ENCODE measurements at regions not wholly inside any gene's neighbourhood (a gene's known extent, or its start where the extent isn't known, plus 50 kb on each side); places are given as distances from the start of the nearest gene placed in this dataset.

DNA sequence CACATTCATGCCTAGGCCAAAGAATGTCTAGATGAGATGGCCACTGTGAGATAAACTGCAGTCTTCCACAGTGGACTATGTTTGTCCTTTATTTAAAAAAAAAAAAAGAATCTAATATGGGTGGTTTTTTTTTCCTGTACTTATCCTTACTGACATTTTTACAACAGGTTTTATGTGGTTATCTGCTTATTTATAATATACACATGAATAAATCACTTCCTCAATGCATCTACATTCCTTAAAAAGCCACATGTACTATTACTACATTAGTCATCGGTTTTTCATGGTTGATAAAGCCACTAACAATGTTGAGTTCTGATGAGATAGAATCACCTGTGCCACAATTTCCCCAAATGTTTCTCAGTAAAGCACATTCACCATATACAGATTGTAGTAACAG is 341.3 kb upstream of the THBS1 start:
- peak; percentile 88 for DNase-seq (ENCODE audit: low read depth)

DNA sequence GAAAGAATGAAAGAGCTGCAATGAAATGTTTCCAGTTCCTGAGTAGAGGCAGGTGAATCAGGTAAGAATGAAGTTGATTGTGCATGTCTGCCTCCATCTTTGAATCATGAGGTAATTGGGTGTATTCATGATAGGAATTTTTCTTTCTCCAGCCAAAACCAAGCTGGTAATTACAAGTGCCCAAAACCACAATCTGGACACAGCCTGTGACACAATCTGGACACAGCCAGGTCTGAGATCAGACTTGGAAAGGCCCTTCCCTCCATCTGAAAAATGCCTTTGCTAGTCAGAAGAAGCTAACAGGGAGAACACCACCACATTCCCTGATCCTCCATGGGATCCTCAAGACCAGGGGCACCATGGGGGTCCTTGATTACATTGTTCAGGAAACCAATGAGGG is 338.5 kb upstream of the THBS1 start:
- peak; percentile 96 for DNase-seq (ENCODE audit: low read depth)

GRCh38 chr15:39243396-39243795 is 337.5 kb upstream of the THBS1 start:
- DNase-seq (ENCODE audit: low read depth) = peak; percentile 79

GRCh38 chr15:39244776-39245175 is 336.1 kb upstream of the THBS1 start:
- DNase-seq (ENCODE audit: low read depth) = peak; percentile 46

- peak; percentile 58 for DNase-seq (ENCODE audit: low read depth)
These were observed 334.4 kb upstream of the THBS1 start for GRCh38 chr15:39246523-39246922.

GRCh38 chr15:39247574-39247973 is 333.3 kb upstream of the THBS1 start:
- DNase-seq (ENCODE audit: low read depth) = peak; percentile 68

DNA sequence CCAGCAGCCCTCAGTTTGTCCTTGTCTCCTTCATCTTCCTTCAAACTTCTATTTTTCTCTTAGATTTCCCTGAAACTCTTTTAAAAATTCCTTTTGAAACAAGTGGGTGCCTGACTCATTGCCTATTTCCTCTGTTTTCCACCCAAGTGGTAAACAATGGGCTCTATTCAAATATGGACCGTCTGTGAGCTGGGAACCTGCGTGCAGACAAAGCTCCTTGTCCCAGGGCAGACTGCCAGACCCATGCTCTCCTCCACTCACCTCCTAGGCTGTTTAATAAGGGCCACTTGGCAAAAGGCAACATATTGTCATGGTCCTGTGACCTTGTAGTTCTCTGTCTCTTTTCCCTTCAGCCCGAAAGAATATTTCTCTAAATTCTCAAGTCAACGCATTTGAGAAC is 332.7 kb upstream of the THBS1 start:
- DNase-seq (ENCODE audit: low read depth) = peak; percentile 99

DNA sequence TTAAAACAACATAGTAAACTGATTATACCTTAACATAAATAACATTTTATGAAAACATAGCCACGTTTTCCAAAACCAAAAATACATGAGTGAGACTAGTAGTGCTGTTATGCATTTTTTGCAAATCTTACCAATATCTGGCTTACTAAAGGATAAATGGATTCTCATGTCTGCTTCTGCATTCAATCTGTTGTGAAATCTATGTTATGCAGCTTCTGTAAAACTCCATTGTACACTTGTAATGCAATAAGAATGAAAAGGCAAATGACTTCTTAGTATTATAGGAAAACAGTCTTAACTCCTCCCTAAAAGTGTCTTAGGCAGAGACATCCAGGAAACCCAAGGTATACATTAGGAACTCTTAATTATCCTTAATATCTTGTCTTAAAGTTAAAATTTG is 330.9 kb upstream of the THBS1 start:
- DNase-seq (ENCODE audit: low read depth) = no peak

- DNase-seq (ENCODE audit: low read depth) = peak; percentile 79
These were observed 330.3 kb upstream of the THBS1 start for GRCh38 chr15:39250460-39251186.

- DNase-seq (ENCODE audit: low read depth) = peak; percentile 83
These were observed 329.3 kb upstream of the THBS1 start for GRCh38 chr15:39251413-39252133.

GRCh38 chr15:39252134-39252470 is 328.8 kb upstream of the THBS1 start:
- peak; percentile 7 for DNase-seq (ENCODE audit: low read depth)

- DNase-seq (ENCODE audit: low read depth) = no peak
These were observed 327.3 kb upstream of the THBS1 start for GRCh38 chr15:39253552-39253951.

- DNase-seq (ENCODE audit: low read depth) = no peak
These were observed 326.7 kb upstream of the THBS1 start for GRCh38 chr15:39254181-39254580.

GRCh38 chr15:39255760-39256159 is 325.1 kb upstream of the THBS1 start:
- no peak for DNase-seq (ENCODE audit: low read depth)

DNA sequence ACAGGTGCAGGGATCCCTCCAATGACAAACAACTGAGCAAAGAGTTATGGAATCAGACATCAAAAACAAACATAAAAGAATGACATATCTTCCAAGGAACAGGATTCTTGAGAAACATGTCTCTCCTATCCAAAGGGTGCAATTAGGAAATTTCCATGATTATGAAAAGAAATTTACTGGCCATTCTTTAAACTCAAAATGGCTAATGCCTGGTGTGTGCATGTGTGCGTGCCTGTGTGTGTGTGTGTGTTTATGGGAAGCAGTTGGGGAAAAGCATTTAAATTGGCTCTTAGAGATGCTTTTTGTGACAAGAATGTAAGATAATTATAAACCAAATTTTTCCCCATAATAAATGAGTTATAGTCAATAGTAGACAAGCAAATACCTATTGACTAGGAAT is 320.5 kb upstream of the THBS1 start:
- no peak for DNase-seq (ENCODE audit: low read depth)

DNA sequence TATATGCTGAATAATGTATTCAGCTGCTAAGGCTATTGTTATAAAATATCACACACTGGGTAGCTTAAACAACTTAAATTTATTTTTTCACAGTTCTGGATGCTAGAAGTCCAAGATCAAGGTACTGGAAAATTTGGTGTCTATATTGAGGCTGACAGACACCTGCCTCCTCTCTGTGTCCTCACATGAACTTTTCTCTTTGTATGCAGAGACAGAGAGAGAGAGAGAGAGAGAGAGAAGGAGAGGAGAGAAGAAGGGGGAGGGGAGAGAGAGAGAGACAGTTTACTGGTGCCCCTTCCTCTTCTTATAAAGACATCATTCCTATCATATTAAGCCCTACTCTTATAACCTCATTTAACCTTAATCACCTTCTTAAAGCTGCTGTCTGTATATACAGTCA is 320.1 kb upstream of the THBS1 start:
- DNase-seq (ENCODE audit: low read depth) = no peak

DNA sequence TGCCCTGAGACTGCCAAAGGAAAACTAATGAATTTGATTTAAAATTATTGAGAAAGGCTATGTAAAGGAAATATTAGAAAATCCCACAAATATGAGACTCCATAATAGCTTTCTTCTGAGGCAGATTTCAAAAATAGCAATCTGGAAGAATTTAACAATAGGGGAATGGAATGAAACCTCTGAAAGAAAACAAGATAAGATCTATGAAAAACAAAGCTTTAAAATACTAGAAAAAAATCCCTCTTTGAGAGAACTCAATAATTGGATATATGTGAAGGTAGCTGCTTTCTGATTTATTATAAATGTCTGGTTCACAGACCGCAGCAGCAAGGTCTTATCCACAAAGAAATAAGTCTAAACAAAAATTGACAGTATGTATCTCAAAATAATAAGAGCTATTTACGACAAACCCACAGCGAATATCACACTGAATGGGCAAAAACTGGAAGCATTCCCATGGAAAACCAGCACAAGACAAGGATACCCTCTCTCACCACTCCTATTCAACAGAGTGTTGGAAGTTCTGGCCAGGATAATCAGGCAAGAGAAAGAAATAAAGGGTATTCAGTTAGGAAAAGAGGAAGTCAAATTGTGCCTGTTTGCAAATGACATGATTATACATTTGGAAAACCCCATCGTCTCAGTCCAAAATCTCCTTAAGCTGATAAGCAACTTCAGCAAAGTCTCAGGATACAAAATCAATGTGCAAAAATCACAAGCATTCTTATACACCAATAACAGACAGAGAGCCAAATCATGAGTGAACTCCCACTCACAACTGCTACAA is 319.3 kb upstream of the THBS1 start:
- peak; percentile 73 for DNase-seq (ENCODE audit: low read depth)

DNA sequence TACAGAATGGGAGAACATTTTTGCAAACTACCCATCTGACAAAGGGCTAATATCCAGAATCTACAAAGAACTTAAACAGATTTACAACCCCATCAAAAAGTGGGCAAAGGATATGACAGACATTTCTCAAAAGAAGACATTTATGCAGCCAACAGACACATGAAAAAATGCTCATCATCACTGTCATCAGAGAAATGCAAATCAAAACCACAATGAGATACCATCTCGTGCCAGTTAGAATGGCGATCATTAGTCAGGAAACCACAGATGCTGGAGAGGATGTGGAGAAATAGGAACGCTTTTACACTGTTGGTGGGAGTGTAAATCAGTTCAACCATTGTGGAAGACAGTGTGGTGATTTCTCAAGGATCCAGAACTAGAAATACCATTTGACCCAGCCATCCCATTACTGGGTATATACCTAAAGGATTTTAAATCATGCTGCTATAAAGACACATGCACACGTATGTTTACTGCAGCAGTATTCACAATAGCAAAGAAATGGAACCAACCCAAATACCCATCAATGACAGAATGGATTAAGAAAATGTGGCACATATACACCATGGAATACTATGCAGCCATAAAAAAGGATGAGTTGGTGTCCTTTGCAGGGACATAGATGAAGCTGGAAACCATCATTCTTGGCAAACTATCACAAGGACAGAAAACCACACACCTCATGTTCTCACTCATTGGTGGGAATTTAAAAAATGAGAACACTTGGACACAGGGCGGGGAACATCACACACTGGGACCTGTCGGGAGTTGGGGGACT is 317.7 kb upstream of the THBS1 start:
- DNase-seq (ENCODE audit: low read depth) = peak; percentile 92

DNA sequence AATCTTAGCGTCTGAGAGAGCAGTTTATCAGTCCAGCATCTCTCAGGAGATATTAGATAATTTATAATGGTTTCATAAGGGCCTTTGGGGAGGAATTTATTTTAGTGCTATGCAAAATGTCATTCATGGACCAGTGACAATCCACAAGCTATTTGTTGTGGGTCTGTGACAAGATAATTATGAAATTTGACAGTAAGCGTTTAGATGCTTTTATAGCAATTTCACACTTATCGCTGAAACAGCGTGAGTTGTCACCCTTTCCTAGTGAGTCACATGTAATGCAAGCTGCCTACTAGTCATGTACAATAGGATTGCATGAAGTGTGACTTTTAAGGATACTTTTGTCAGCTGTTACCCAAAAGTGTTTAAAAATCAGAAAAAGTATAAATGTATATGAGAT is 315.6 kb upstream of the THBS1 start:
- DNase-seq (ENCODE audit: low read depth) = no peak

GRCh38 chr15:39266890-39267289 is 314.0 kb upstream of the THBS1 start:
- DNase-seq (ENCODE audit: low read depth) = no peak

GRCh38 chr15:39267685-39268084 is 313.2 kb upstream of the THBS1 start:
- peak; percentile 78 for DNase-seq (ENCODE audit: low read depth)

DNA sequence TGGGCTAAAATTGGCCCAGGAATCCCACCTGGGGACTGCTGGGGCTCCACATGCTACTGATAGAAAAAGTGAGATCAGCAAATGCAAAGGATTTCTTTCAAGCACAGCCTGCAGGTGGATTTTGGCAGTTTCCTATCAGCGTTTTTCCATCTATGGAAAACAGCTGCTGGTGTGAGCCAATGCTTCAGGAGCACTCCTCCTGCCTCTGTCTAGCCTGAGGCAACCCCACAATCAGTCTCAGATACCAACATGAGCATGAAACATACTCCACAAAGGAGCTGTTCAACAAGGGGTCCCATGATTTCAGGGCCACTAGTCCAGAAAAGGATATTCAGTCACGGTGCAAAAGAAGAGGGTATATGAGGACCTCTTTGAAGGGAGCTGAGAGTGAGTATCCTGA is 311.5 kb upstream of the THBS1 start:
- peak; percentile 88 for DNase-seq (ENCODE audit: low read depth)

All from M059J (cell line).